Esophagus (tissue), 2 donors: ENCODE measurements at regions not wholly inside any gene's neighbourhood (a gene's known extent, or its start where the extent isn't known, plus 50 kb on each side); places are given as distances from the start of the nearest gene placed in this dataset.
A peak's percentile ranks its signal among the peaks of the same experiment; 100 is the strongest.

Experiments used
- H3K27ac ChIP-seq, 2 donors: one replicate each; pipeline ENCODE4 v1.5.1; 2013; ENCODE audit warnings: low read depth in 2 of 2, mild to moderate bottlenecking in 2 of 2, inconsistent platforms in 1 of 2, low read length in 1 of 2, moderate library complexity in 1 of 2
- H3K27me3 ChIP-seq, 2 donors: one replicate each; pipeline ENCODE4 v1.6.1; 2013; ENCODE audit warnings: low read length in 2 of 2, control low read depth in 1 of 2, mild to moderate bottlenecking in 1 of 2; ENCODE audit not compliant: insufficient read depth in 2 of 2, control insufficient read depth in 1 of 2
- H3K36me3 ChIP-seq, 2 donors: one replicate each; pipeline ENCODE4 v1.6.1; 2013; ENCODE audit warnings: low read length in 1 of 2; ENCODE audit not compliant: control insufficient read depth in 2 of 2, insufficient read depth in 2 of 2
- H3K4me1 ChIP-seq, 2 donors: one replicate each; pipeline ENCODE4 v1.6.1; 2013; ENCODE audit warnings: low read length in 1 of 2; ENCODE audit not compliant: control insufficient read depth in 2 of 2, insufficient read depth in 2 of 2
- H3K4me3 ChIP-seq, 2 donors: one replicate each; pipeline ENCODE4 v1.5.1; 2013; ENCODE audit warnings: low read length in 2 of 2, mild to moderate bottlenecking in 2 of 2, low read depth in 1 of 2, moderate library complexity in 1 of 2
- H3K9me3 ChIP-seq, 2 donors: one replicate each; pipeline ENCODE4 v1.6.1; 2013; ENCODE audit warnings: mild to moderate bottlenecking in 2 of 2, low read depth in 1 of 2, low read length in 1 of 2, moderate library complexity in 1 of 2; ENCODE audit not compliant: control insufficient read depth in 2 of 2, insufficient read depth in 1 of 2
- WGBS, 2 donors: extraction: QIAGEN DNeasy Blood & Tissue Kit; methylation state at CpG; one replicate each; pipeline ENCODE4 v1.1.7; 2013; 5-methylcytosine and 5-hydroxymethylcytosine counted together
- donor health status: healthy with polysubstance abuse.
- donor health status: Bipolar disorder and iron deficiency.

GRCh38 chr2:12303181-12304030, 413.3 kb upstream of the TRIB2 start:
- no peaks in the 10 kb centered on the region for H3K36me3 ChIP-seq
- WGBS, 2 donors, result 79 to 81% methylated on average over 7 of the region's 7 CpGs
- H3K27ac ChIP-seq, result no peak overlapping the region
- H3K9me3 ChIP-seq, result no peaks in the 10 kb centered on the region
- no peak overlapping the region for H3K4me3 ChIP-seq
- peaks cover 0 to 2% of the 10 kb centered on the region in 2 donors for H3K4me1 ChIP-seq
- no peaks in the 10 kb centered on the region for H3K27me3 ChIP-seq

- H3K4me3 ChIP-seq, result no peak overlapping the region
- 42 to 53% methylated on average over 2 of the region's 2 CpGs for WGBS, 2 donors
These were observed 412.1 kb upstream of the TRIB2 start for GRCh38 chr2:12304564-12305171.

GRCh38 chr2:12305931-12306330, 410.8 kb upstream of the TRIB2 start:
- H3K36me3 ChIP-seq, result no peaks in the 10 kb centered on the region
- WGBS, 2 donors, result 68 to 75% methylated on average over 2 of the region's 2 CpGs

More at GRCh38 chr2:12304564-12305171, 412.1 kb upstream of the TRIB2 start:
- Histone ChIP-seq H3K9me3 (no peaks in the 10 kb centered on the region), H3K27me3 (no peaks in the 10 kb centered on the region), H3K36me3 (no peaks in the 10 kb centered on the region), H3K27ac (no peak overlapping the region), H3K4me1 (peaks cover 0 to 2% of the 10 kb centered on the region in 2 donors)

GRCh38 chr2:12310399-12310798, 406.3 kb upstream of the TRIB2 start:
- peaks cover 0 to 2% of the 10 kb centered on the region in 2 donors for H3K4me1 ChIP-seq
- no peak overlapping the region for H3K27ac ChIP-seq
- H3K9me3 ChIP-seq, result peaks cover 0 to 2% of the 10 kb centered on the region in 2 donors
- H3K36me3 ChIP-seq, result no peaks in the 10 kb centered on the region
- H3K4me3 ChIP-seq, result no peak overlapping the region
- H3K27me3 ChIP-seq, result no peaks in the 10 kb centered on the region

More at GRCh38 chr2:12305931-12306330, 410.8 kb upstream of the TRIB2 start:
- H3K9me3 ChIP-seq, result no peaks in the 10 kb centered on the region
- peaks cover 0 to 2% of the 10 kb centered on the region in 2 donors for H3K4me1 ChIP-seq
- no peak overlapping the region for H3K4me3 ChIP-seq
- H3K27me3 ChIP-seq, result no peaks in the 10 kb centered on the region
- no peak overlapping the region for H3K27ac ChIP-seq

GRCh38 chr2:12313445-12314126, 403.1 kb upstream of the TRIB2 start:
- 56 to 60% methylated on average over 6 of the region's 6 CpGs for WGBS, 2 donors
- peaks cover 0 to 2% of the 10 kb centered on the region in 2 donors for H3K9me3 ChIP-seq
- peaks cover 2 to 7% of the 10 kb centered on the region in 2 donors for H3K4me1 ChIP-seq

GRCh38 chr2:12314127-12314760, 402.5 kb upstream of the TRIB2 start:
- WGBS, 2 donors, result 79 to 82% methylated on average over 8 of the region's 8 CpGs
- Histone ChIP-seq H3K27me3 (peaks cover 0 to 5% of the 10 kb centered on the region in 2 donors), H3K4me3 (no peak overlapping the region), H3K27ac (no peak overlapping the region), H3K4me1 (peaks cover 2 to 7% of the 10 kb centered on the region in 2 donors), H3K9me3 (peaks cover 0 to 2% of the 10 kb centered on the region in 2 donors), H3K36me3 (no peaks in the 10 kb centered on the region)

More at GRCh38 chr2:12313445-12314126, 403.1 kb upstream of the TRIB2 start:
- Histone ChIP-seq H3K27ac (no peak overlapping the region), H3K27me3 (peaks cover 0 to 5% of the 10 kb centered on the region in 2 donors), H3K36me3 (no peaks in the 10 kb centered on the region), H3K4me3 (no peak overlapping the region)

- peaks cover 2 to 7% of the 10 kb centered on the region in 2 donors for H3K4me1 ChIP-seq
- peaks cover 0 to 5% of the 10 kb centered on the region in 2 donors for H3K27me3 ChIP-seq
- H3K9me3 ChIP-seq, result peaks cover 0 to 2% of the 10 kb centered on the region in 2 donors
- WGBS, 2 donors, result 92 to 93% methylated on average over 3 of the region's 3 CpGs
- no peak overlapping the region for H3K27ac ChIP-seq
- H3K36me3 ChIP-seq, result no peaks in the 10 kb centered on the region
- no peak overlapping the region for H3K4me3 ChIP-seq
These were observed 401.5 kb upstream of the TRIB2 start for GRCh38 chr2:12315224-12315623.

GRCh38 chr2:12316476-12316875, 400.3 kb upstream of the TRIB2 start:
- H3K4me1 ChIP-seq, result peaks cover 2 to 7% of the 10 kb centered on the region in 2 donors
- H3K4me3 ChIP-seq, result no peak overlapping the region
- no peak overlapping the region for H3K27ac ChIP-seq
- WGBS, 2 donors, result 92 to 95% methylated on average over 3 of the region's 3 CpGs
- H3K9me3 ChIP-seq, result peaks cover 0 to 2% of the 10 kb centered on the region in 2 donors
- H3K36me3 ChIP-seq, result no peaks in the 10 kb centered on the region
- H3K27me3 ChIP-seq, result peaks cover 0 to 5% of the 10 kb centered on the region in 2 donors

- peak overlapping the region in 1 of 2 donors; percentile 69 for H3K27ac ChIP-seq
These were observed 399.4 kb upstream of the TRIB2 start for GRCh38 chr2:12317286-12317685.

More at GRCh38 chr2:12317286-12317685, 399.4 kb upstream of the TRIB2 start:
- Histone ChIP-seq H3K9me3 (peaks cover 0 to 2% of the 10 kb centered on the region in 2 donors), H3K4me3 (no peak overlapping the region), H3K36me3 (no peaks in the 10 kb centered on the region), H3K4me1 (peaks cover 2 to 7% of the 10 kb centered on the region in 2 donors), H3K27me3 (peaks cover 0 to 5% of the 10 kb centered on the region in 2 donors)
- 63 to 67% methylated on average over 3 of the region's 3 CpGs for WGBS, 2 donors
